HG02571 (cell line): ENCODE measurements at regions not wholly inside any gene's neighbourhood (a gene's known extent, or its start where the extent isn't known, plus 50 kb on each side); places are given as distances from the start of the nearest gene placed in this dataset.
"Not testable (repeated sequence)": the region's sequence is repeated elsewhere in the genome, so short reads cannot be mapped to it uniquely, and the experiment has no call there.

Experiments
- ATAC-seq: cut with Tn5 transposase; IDR thresholded peaks from one replicate; pipeline ENCODE4 v1.9.1; 2021; ENCODE audit warnings: mild to moderate bottlenecking, moderate library complexity; ENCODE audit not compliant: unreplicated experiment

- no peak for ATAC-seq
Measured at GRCh38 chr4:131534944-131535645, 1614.0 kb upstream of the PCDH10 start.

GRCh38 chr4:131540256-131540655 is 1608.8 kb upstream of the PCDH10 start:
- no peak for ATAC-seq

GRCh38 chr4:131547506-131547981 is 1601.5 kb upstream of the PCDH10 start:
- ATAC-seq: no peak

GRCh38 chr4:131551306-131551705 is 1597.8 kb upstream of the PCDH10 start:
- ATAC-seq: no peak

- ATAC-seq: no peak
Measured at GRCh38 chr4:131566026-131566425, 1583.1 kb upstream of the PCDH10 start.

GRCh38 chr4:131584587-131584986 is 1564.5 kb upstream of the PCDH10 start:
- ATAC-seq: no peak

- no peak for ATAC-seq
Measured at GRCh38 chr4:131595140-131595539, 1554.0 kb upstream of the PCDH10 start.

GRCh38 chr4:131603705-131604104 is 1545.4 kb upstream of the PCDH10 start:
- ATAC-seq: no peak

- ATAC-seq: no peak
Measured at GRCh38 chr4:131609039-131609438, 1540.1 kb upstream of the PCDH10 start.

GRCh38 chr4:131610517-131610916 is 1538.6 kb upstream of the PCDH10 start:
- not testable (repeated sequence) for ATAC-seq

GRCh38 chr4:131613086-131613823 is 1535.8 kb upstream of the PCDH10 start:
- no peak for ATAC-seq

- ATAC-seq: no peak
Measured at GRCh38 chr4:131613824-131614216, 1535.3 kb upstream of the PCDH10 start.

GRCh38 chr4:131632877-131633276 is 1516.2 kb upstream of the PCDH10 start:
- ATAC-seq: no peak

GRCh38 chr4:131635191-131635590 is 1513.9 kb upstream of the PCDH10 start:
- no peak for ATAC-seq

GRCh38 chr4:131638781-131639180 is 1510.3 kb upstream of the PCDH10 start:
- no peak for ATAC-seq

- no peak for ATAC-seq
Measured at GRCh38 chr4:131644619-131645018, 1504.5 kb upstream of the PCDH10 start.

GRCh38 chr4:131649227-131649626 is 1499.9 kb upstream of the PCDH10 start:
- no peak for ATAC-seq

- no peak for ATAC-seq
Measured at GRCh38 chr4:131650951-131651350, 1498.1 kb upstream of the PCDH10 start.

GRCh38 chr4:131683314-131683713 is 1465.8 kb upstream of the PCDH10 start:
- ATAC-seq: not testable (repeated sequence)

GRCh38 chr4:131721883-131722282 is 1427.2 kb upstream of the PCDH10 start:
- ATAC-seq: no peak

- not testable (repeated sequence) for ATAC-seq
Measured at GRCh38 chr4:131723069-131723468, 1426.0 kb upstream of the PCDH10 start.

GRCh38 chr4:131724847-131725246 is 1424.2 kb upstream of the PCDH10 start:
- ATAC-seq: not testable (repeated sequence)
